ENCODE measurements at regions not wholly inside any gene's neighbourhood (a gene's known extent, or its start where the extent isn't known, plus 50 kb on each side); places are given as distances from the start of the nearest gene placed in this dataset.

GRCh38 chr17:13986855-13987254, 82.4 kb upstream of the COX10 start:
- no peak overlapping the region for H3K4me3 ChIP-seq (replicated peaks in 1 of 3)
- H3K27me3 ChIP-seq = no peaks in the 10 kb centered on the region
- no peak for DNase-seq
- H3K36me3 ChIP-seq = no peaks in the 10 kb centered on the region
- no peaks in the 10 kb centered on the region for H3K4me1 ChIP-seq
- H3K9me3 ChIP-seq = no peaks in the 10 kb centered on the region
- no peak overlapping the region for H3K27ac ChIP-seq
- TF ChIP-seq CTCF (IDR thresholded peaks at IDR 0.05) (no peak), POLR2A (IDR thresholded peaks at IDR 0.05) (no peak)
- WGBS, 2 donors = 66 to 67% methylated on average over 4 of the region's 4 CpGs
- intact Hi-C loops (cut with DNase I) = no loop called here

- Histone ChIP-seq H3K27ac (no peak overlapping the region), H3K36me3 (no peaks in the 10 kb centered on the region), H3K27me3 (no peaks in the 10 kb centered on the region), H3K4me1 (no peaks in the 10 kb centered on the region), H3K4me3 (replicated peaks in 1 of 3) (no peak overlapping the region), H3K9me3 (no peaks in the 10 kb centered on the region)
- intact Hi-C loops (cut with DNase I) = no loop called here
- DNase-seq = no peak
- WGBS, 2 donors = 89 to 90% methylated on average over 4 of the region's 4 CpGs
- TF ChIP-seq CTCF (IDR thresholded peaks at IDR 0.05) (no peak), POLR2A (IDR thresholded peaks at IDR 0.05) (no peak)
Observed at GRCh38 chr17:13989138-13989537, 80.2 kb upstream of the COX10 start.

GRCh38 chr17:13993106-13993505, 76.2 kb upstream of the COX10 start:
- H3K4me3 ChIP-seq (replicated peaks in 1 of 3) = no peak overlapping the region
- no peak overlapping the region for H3K27ac ChIP-seq
- no peak for TF ChIP-seq POLR2A (IDR thresholded peaks at IDR 0.05)
- no peak for TF ChIP-seq CTCF (IDR thresholded peaks at IDR 0.05)
- no peak for DNase-seq
- no peaks in the 10 kb centered on the region for H3K4me1 ChIP-seq
- intact Hi-C loops (cut with DNase I) = no loop called here
- no peaks in the 10 kb centered on the region for H3K9me3 ChIP-seq
- H3K27me3 ChIP-seq = no peaks in the 10 kb centered on the region
- H3K36me3 ChIP-seq = no peaks in the 10 kb centered on the region
- 92 to 93% methylated on average over 5 of the region's 6 CpGs for WGBS, 2 donors

GRCh38 chr17:13994050-13994449, 75.3 kb upstream of the COX10 start:
- H3K4me1 ChIP-seq = no peaks in the 10 kb centered on the region
- no peaks in the 10 kb centered on the region for H3K36me3 ChIP-seq
- H3K27me3 ChIP-seq = no peaks in the 10 kb centered on the region
- H3K27ac ChIP-seq = no peak overlapping the region
- DNase-seq = no peak
- 93 to 94% methylated on average over 5 to 6 of the region's 6 CpGs for WGBS, 2 donors
- no peak for TF ChIP-seq POLR2A (IDR thresholded peaks at IDR 0.05)
- TF ChIP-seq CTCF (IDR thresholded peaks at IDR 0.05) = no peak
- no peak overlapping the region for H3K4me3 ChIP-seq (replicated peaks in 1 of 3)
- intact Hi-C loops (cut with DNase I) = no loop called here
- H3K9me3 ChIP-seq = no peaks in the 10 kb centered on the region

DNA sequence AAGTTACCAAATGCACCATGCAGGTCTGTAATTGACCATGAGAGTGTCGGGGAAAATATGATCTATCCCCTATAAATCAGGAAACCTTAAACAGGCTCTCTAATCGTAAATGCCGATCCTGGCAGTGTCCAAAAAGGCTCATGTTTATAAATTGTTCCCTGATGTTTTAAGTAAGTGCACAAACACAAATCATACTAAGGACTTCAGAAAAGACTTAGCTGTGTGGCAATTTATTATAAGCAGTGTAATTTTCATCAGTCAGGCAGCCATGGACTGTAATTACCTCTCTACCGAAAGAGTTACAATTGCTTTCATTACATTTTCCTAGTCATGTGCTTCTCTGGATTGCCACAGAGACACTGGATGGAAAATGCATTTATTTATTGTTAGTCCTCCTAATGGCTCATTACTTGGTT, 73.4 kb upstream of the COX10 start:
- WGBS, 2 donors = 59 to 78% methylated on average over 4 of the region's 4 CpGs
- TF ChIP-seq POLR2A (IDR thresholded peaks at IDR 0.05) (no peak), CTCF (IDR thresholded peaks at IDR 0.05) (no peak)
- Histone ChIP-seq H3K36me3 (no peaks in the 10 kb centered on the region), H3K4me3 (replicated peaks in 1 of 3) (no peak overlapping the region), H3K27me3 (no peaks in the 10 kb centered on the region), H3K27ac (no peak overlapping the region), H3K4me1 (no peaks in the 10 kb centered on the region), H3K9me3 (no peaks in the 10 kb centered on the region)
- no peak for DNase-seq
- intact Hi-C loops (cut with DNase I) = no loop called here

All from thyroid gland (tissue), 4 donors.